Ovary (tissue), 7 donors: ENCODE measurements at regions not wholly inside any gene's neighbourhood (a gene's known extent, or its start where the extent isn't known, plus 50 kb on each side); places are given as distances from the start of the nearest gene placed in this dataset.

ENCODE experiments used
- DNase-seq, 5 donors: peaks; one replicate each; pipeline ENCODE4 v3.0.0-alpha.2; 2019 to 2020
- H3K27ac ChIP-seq, 2 donors: fragments of 200-600 bp; one replicate each; pipeline versions ENCODE4 v1.5.1 to v1.8.0; 2019 to 2022
- H3K27me3 ChIP-seq: fragments of 200-600 bp; one replicate; pipeline ENCODE4 v1.8.0; 2022
- H3K36me3 ChIP-seq: fragments of 200-600 bp; sonication (generic); one replicate; pipeline ENCODE4 v1.5.1; 2019
- H3K4me1 ChIP-seq: one replicate; pipeline ENCODE4 v1.8.1; 2013; ENCODE audit warnings: mild to moderate bottlenecking, moderate library complexity; ENCODE audit not compliant: insufficient read depth
- H3K4me3 ChIP-seq: fragments of 200-600 bp; sonication (generic); one replicate; pipeline ENCODE4 v1.5.1; 2017
- H3K9me3 ChIP-seq, 2 donors: fragments of 200-600 bp in 1 of 2; sonication (generic) in 1 of 2; one replicate each; pipeline versions ENCODE4 v1.5.1 to v1.8.1; 2013 to 2019; ENCODE audit warnings: mild to moderate bottlenecking in 1 of 2, moderate library complexity in 1 of 2
- CTCF ChIP-seq, 3 donors: fragments of 450-650 bp in 2 of 3; fragments of 200-600 bp in 1 of 3; IDR thresholded peaks; one replicate each; pipeline versions ENCODE4 v1.5.1 to v1.8.0; 2016 to 2022; ENCODE audit warnings: antibody characterized with exemption in 3 of 3, mild to moderate bottlenecking in 1 of 3
- EP300 ChIP-seq: sonication (generic); formaldehyde crosslinking; IDR thresholded peaks from one replicate; pipeline ENCODE4 v1.6.1; 2017; ENCODE audit warnings: antibody characterized with exemption
- POLR2A ChIP-seq: fragments of 450-650 bp; IDR thresholded peaks from one replicate; pipeline ENCODE4 v1.6.1; 2017; ENCODE audit warnings: antibody characterized with exemption, mild to moderate bottlenecking, moderate library complexity
- WGBS, 3 donors: extraction: QIAGEN DNeasy Blood & Tissue Kit in 1 of 3; methylation state at CpG; one replicate each; pipeline versions ENCODE4 v1.1.5 to v1.1.7; 2013 to 2017; 5-methylcytosine and 5-hydroxymethylcytosine counted together
- intact Hi-C, 4 donors: fragments of 100-400 bp; cut with DNase I; formaldehyde crosslinking; loops; one replicate each; pipeline versions ENCODE4 v1.11.0 to v1.15.1; 2022 to 2023
- donor health status: DM: no; HTN: no; CAD: no; lungs with moderate emphysema.
- donor health status: DM: no; HTN: no; CAD: no.
- donor health status: Bipolar disorder and iron deficiency.
- donor health status: DM: no; HTN: no; CAD: no.
- donor health status: DM: yes; HTN: yes; CAD: no.

GRCh38 chr10:93143281-93143680, 69.6 kb downstream of the CYP26A1 start:
- no peaks in the 10 kb centered on the region for H3K9me3 ChIP-seq
- no peaks in the 10 kb centered on the region for H3K4me1 ChIP-seq
- TF ChIP-seq CTCF (IDR thresholded peaks at IDR 0.05) (no peak), EP300 (no peak), POLR2A (no peak)
- H3K36me3 ChIP-seq = no peaks in the 10 kb centered on the region
- intact Hi-C loops = no loop called here
- no peak overlapping the region for H3K27ac ChIP-seq
- no peak for DNase-seq
- H3K27me3 ChIP-seq = no peaks in the 10 kb centered on the region
- no peak overlapping the region for H3K4me3 ChIP-seq
- 94 to 100% (median 94%) methylated on average over 1 of the region's 1 CpG for WGBS, 3 donors

- WGBS, 3 donors = 84 to 88% (median 87%) methylated on average over 3 of the region's 3 CpGs
- DNase-seq = no peak
- Histone ChIP-seq H3K4me1 (no peaks in the 10 kb centered on the region), H3K9me3 (no peaks in the 10 kb centered on the region), H3K27ac (no peak overlapping the region), H3K4me3 (no peak overlapping the region), H3K27me3 (no peaks in the 10 kb centered on the region), H3K36me3 (no peaks in the 10 kb centered on the region)
- intact Hi-C loops = no loop called here
- no peak for TF ChIP-seq POLR2A
- TF ChIP-seq CTCF (IDR thresholded peaks at IDR 0.05) = no peak
- TF ChIP-seq EP300 = no peak
These were observed 72.6 kb downstream of the CYP26A1 start for GRCh38 chr10:93146336-93146735.

GRCh38 chr10:93147281-93147680, 73.6 kb downstream of the CYP26A1 start:
- DNase-seq = no peak
- intact Hi-C loops = no loop called here
- no peak overlapping the region for H3K27ac ChIP-seq
- H3K36me3 ChIP-seq = no peaks in the 10 kb centered on the region
- no peak overlapping the region for H3K4me3 ChIP-seq
- no peaks in the 10 kb centered on the region for H3K27me3 ChIP-seq
- H3K4me1 ChIP-seq = no peaks in the 10 kb centered on the region
- TF ChIP-seq POLR2A (no peak), CTCF (IDR thresholded peaks at IDR 0.05) (no peak), EP300 (no peak)
- 26 to 43% (median 38%) methylated on average over 2 of the region's 2 CpGs for WGBS, 3 donors
- H3K9me3 ChIP-seq = no peaks in the 10 kb centered on the region

GRCh38 chr10:93148476-93148875, 74.8 kb downstream of the CYP26A1 start:
- no peak overlapping the region for H3K27ac ChIP-seq
- WGBS, 3 donors = 65 to 90% (median 74%) methylated on average over 3 of the region's 3 CpGs
- TF ChIP-seq CTCF (IDR thresholded peaks at IDR 0.05) (no peak), EP300 (no peak), POLR2A (no peak)

GRCh38 chr10:93149761-93150160, 76.1 kb downstream of the CYP26A1 start:
- H3K27me3 ChIP-seq = no peaks in the 10 kb centered on the region
- H3K4me1 ChIP-seq = no peaks in the 10 kb centered on the region
- H3K36me3 ChIP-seq = no peaks in the 10 kb centered on the region
- 56 to 73% (median 66%) methylated on average over 4 of the region's 4 CpGs for WGBS, 3 donors
- no peak overlapping the region for H3K4me3 ChIP-seq
- DNase-seq = no peak
- no peaks in the 10 kb centered on the region for H3K9me3 ChIP-seq
- TF ChIP-seq EP300 (no peak), CTCF (IDR thresholded peaks at IDR 0.05) (no peak), POLR2A (no peak)
- intact Hi-C loops = no loop called here
- H3K27ac ChIP-seq = no peak overlapping the region

More at GRCh38 chr10:93148476-93148875, 74.8 kb downstream of the CYP26A1 start:
- no peak for DNase-seq
- H3K9me3 ChIP-seq = no peaks in the 10 kb centered on the region
- no peaks in the 10 kb centered on the region for H3K4me1 ChIP-seq
- H3K36me3 ChIP-seq = no peaks in the 10 kb centered on the region
- no peak overlapping the region for H3K4me3 ChIP-seq
- intact Hi-C loops = no loop called here
- H3K27me3 ChIP-seq = no peaks in the 10 kb centered on the region
